Liver (tissue), 7 donors: ENCODE measurements at regions not wholly inside any gene's neighbourhood (a gene's known extent, or its start where the extent isn't known, plus 50 kb on each side); places are given as distances from the start of the nearest gene placed in this dataset.

ENCODE experiments used
- DNase-seq: peaks from one replicate; pipeline ENCODE4 v3.0.0-alpha.2; 2017; ENCODE audit warnings: low spot score
- H3K27ac ChIP-seq, 2 donors: one replicate each; pipeline ENCODE4 v1.7.0; 2013; ENCODE audit warnings: inconsistent platforms in 2 of 2, low read length in 2 of 2, control low read depth in 1 of 2, low read depth in 1 of 2, mild to moderate bottlenecking in 1 of 2
- H3K27me3 ChIP-seq, 4 donors: one replicate each; pipeline versions ENCODE4 v1.6.1 to v1.7.0; 2013; ENCODE audit warnings: low read length in 3 of 4, inconsistent platforms in 1 of 4, mild to moderate bottlenecking in 1 of 4, moderate library complexity in 1 of 4; ENCODE audit not compliant: control insufficient read depth in 4 of 4, insufficient read depth in 4 of 4
- H3K36me3 ChIP-seq, 4 donors: one replicate each; pipeline versions ENCODE4 v1.6.1 to v1.7.0; 2013; ENCODE audit warnings: low read length in 3 of 4, mild to moderate bottlenecking in 3 of 4, low read depth in 1 of 4, moderate library complexity in 1 of 4; ENCODE audit not compliant: control insufficient read depth in 4 of 4, insufficient read depth in 3 of 4
- H3K4me1 ChIP-seq, 4 donors: one replicate each; pipeline versions ENCODE4 v1.6.1 to v1.7.0; 2013; ENCODE audit warnings: low read length in 3 of 4, mild to moderate bottlenecking in 3 of 4, moderate library complexity in 1 of 4; ENCODE audit not compliant: control insufficient read depth in 4 of 4, insufficient read depth in 4 of 4
- H3K4me3 ChIP-seq, 3 donors: one replicate each; pipeline versions ENCODE4 v1.6.1 to v1.7.0; 2013; ENCODE audit warnings: low read length in 3 of 3, control low read depth in 1 of 3, low read depth in 1 of 3, mild to moderate bottlenecking in 1 of 3
- H3K9ac ChIP-seq, 2 donors: one replicate each; pipeline ENCODE4 v1.7.0; 2013; ENCODE audit warnings: low read length in 2 of 2, mild to moderate bottlenecking in 2 of 2, moderate library complexity in 2 of 2, control low read depth in 1 of 2, low read depth in 1 of 2
- H3K9me3 ChIP-seq, 4 donors: one replicate each; pipeline versions ENCODE4 v1.6.1 to v1.7.0; 2013; ENCODE audit warnings: low read length in 3 of 4; ENCODE audit not compliant: control insufficient read depth in 4 of 4
- ATF3 ChIP-seq: IDR thresholded peaks from 2 replicates; pipeline ENCODE4 v1.6.1; 2016; ENCODE audit warnings: antibody characterized with exemption
- EGR1 ChIP-seq, 2 donors: IDR thresholded peaks; 2 replicates each; pipeline ENCODE4 v1.6.1; 2016 to 2018; ENCODE audit warnings: antibody characterized with exemption in 2 of 2, low read depth in 2 of 2
- FOXA1 ChIP-seq: IDR thresholded peaks from 2 replicates; pipeline ENCODE4 v1.6.1; 2016; ENCODE audit warnings: antibody characterized with exemption
- FOXA2 ChIP-seq: IDR thresholded peaks from 2 replicates; pipeline ENCODE4 v1.6.1; 2016; ENCODE audit warnings: antibody characterized with exemption
- GABPA ChIP-seq, 2 donors: IDR thresholded peaks in 1 of 2; conservative IDR thresholded peaks in 1 of 2; 2 replicates each; pipeline ENCODE4 v1.6.1; 2016; ENCODE audit warnings: antibody characterized with exemption in 2 of 2, mild to moderate bottlenecking in 1 of 2, moderate library complexity in 1 of 2
- HNF4A ChIP-seq, 2 donors: conservative IDR thresholded peaks; 2 replicates each; pipeline ENCODE4 v1.6.1; 2016; ENCODE audit warnings: antibody characterized with exemption in 2 of 2, mild to moderate bottlenecking in 2 of 2
- HNF4G ChIP-seq: IDR thresholded peaks from 2 replicates; pipeline ENCODE4 v1.6.1; 2016; ENCODE audit warnings: antibody characterized with exemption
- JUND ChIP-seq, 2 donors: IDR thresholded peaks; 2 replicates each; pipeline ENCODE4 v1.6.1; 2016; ENCODE audit warnings: antibody characterized with exemption in 2 of 2
- MAX ChIP-seq: IDR thresholded peaks from 2 replicates; pipeline ENCODE4 v1.6.1; 2016; ENCODE audit warnings: antibody characterized with exemption
- NR2F2 ChIP-seq: IDR thresholded peaks from 2 replicates; pipeline ENCODE4 v1.6.1; 2016; ENCODE audit warnings: antibody characterized with exemption
- RAD21 ChIP-seq, 2 donors: IDR thresholded peaks; 2 replicates each; pipeline ENCODE4 v1.6.1; 2016; ENCODE audit warnings: antibody characterized with exemption in 2 of 2, mild to moderate bottlenecking in 2 of 2
- REST ChIP-seq: IDR thresholded peaks from 2 replicates; pipeline ENCODE4 v1.6.1; 2016; ENCODE audit warnings: antibody characterized with exemption, mild to moderate bottlenecking
- RXRA ChIP-seq, 2 donors: IDR thresholded peaks; 2 replicates each; pipeline ENCODE4 v1.6.1; 2017 to 2018; ENCODE audit warnings: antibody characterized with exemption in 2 of 2, mild to moderate bottlenecking in 1 of 2
- SP1 ChIP-seq: IDR thresholded peaks from 2 replicates; pipeline ENCODE4 v1.6.1; 2018; ENCODE audit warnings: antibody characterized with exemption, mild to moderate bottlenecking
- TAF1 ChIP-seq: conservative IDR thresholded peaks from 2 replicates; pipeline ENCODE4 v1.6.1; 2016; ENCODE audit warnings: antibody characterized with exemption, mild to moderate bottlenecking
- YY1 ChIP-seq: IDR thresholded peaks from 2 replicates; pipeline ENCODE4 v1.6.1; 2016; ENCODE audit warnings: antibody characterized with exemption, mild to moderate bottlenecking
- ZBTB33 ChIP-seq: IDR thresholded peaks from 2 replicates; pipeline ENCODE4 v1.6.1; 2016; ENCODE audit warnings: antibody characterized with exemption
- WGBS: extraction: QIAGEN DNeasy Blood & Tissue Kit; methylation state at CpG from one replicate; pipeline ENCODE4 v1.1.7; 2013; 5-methylcytosine and 5-hydroxymethylcytosine counted together
- donor health status: healthy.
- donor health status: healthy.
- donor health status: healthy.
- donor health status: healthy.

- Histone ChIP-seq H3K4me3 (no peak overlapping the region), H3K27me3 (no peaks in the 10 kb centered on the region), H3K4me1 (no peaks in the 10 kb centered on the region), H3K9me3 (peaks cover 0 to 5% (median 3%) of the 10 kb centered on the region in 4 donors), H3K27ac (no peak overlapping the region), H3K36me3 (no peaks in the 10 kb centered on the region), H3K9ac (no peak overlapping the region)
- TF ChIP-seq YY1 (no peak), SP1 (no peak), RAD21 (IDR thresholded peaks at IDR 0.05) (no peak), FOXA2 (no peak), GABPA (IDR thresholded peaks at IDR 0.05 in 1 of 2, conservative IDR thresholded peaks at IDR 0.05 in 1 of 2) (no peak), NR2F2 (no peak), REST (no peak), ZBTB33 (no peak), ATF3 (no peak), HNF4A (conservative IDR thresholded peaks at IDR 0.05) (no peak), MAX (no peak), HNF4G (no peak), RXRA (IDR thresholded peaks at IDR 0.05) (no peak)
- WGBS = 92% methylated on average over 18 of the region's 18 CpGs
- DNase-seq = no peak
Observed at GRCh38 chr22:48658871-48659270, 1168.8 kb downstream of the BRD1 start.

- H3K9me3 ChIP-seq = peaks cover 0 to 2% (median 2%) of the 10 kb centered on the region in 4 donors
- H3K27me3 ChIP-seq = no peaks in the 10 kb centered on the region
- no peaks in the 10 kb centered on the region for H3K4me1 ChIP-seq
- H3K27ac ChIP-seq = no peak overlapping the region
- DNase-seq = no peak
- H3K9ac ChIP-seq = no peak overlapping the region
- no peaks in the 10 kb centered on the region for H3K36me3 ChIP-seq
- no peak overlapping the region for H3K4me3 ChIP-seq
- WGBS = 90% methylated on average over 15 of the region's 15 CpGs
- TF ChIP-seq EGR1 (IDR thresholded peaks at IDR 0.05; ENCODE audit: low read depth in 2 of 2) (no peak), NR2F2 (no peak), REST (no peak), GABPA (IDR thresholded peaks at IDR 0.05 in 1 of 2, conservative IDR thresholded peaks at IDR 0.05 in 1 of 2) (no peak), JUND (IDR thresholded peaks at IDR 0.05) (no peak), FOXA1 (no peak), ATF3 (no peak), MAX (no peak), RXRA (IDR thresholded peaks at IDR 0.05) (no peak), YY1 (no peak), FOXA2 (no peak), ZBTB33 (no peak), HNF4G (no peak), RAD21 (IDR thresholded peaks at IDR 0.05) (no peak), TAF1 (no peak), SP1 (no peak), HNF4A (conservative IDR thresholded peaks at IDR 0.05) (no peak)
Observed at GRCh38 chr22:48658246-48658645, 1169.4 kb downstream of the BRD1 start.
